OCI-LY3 (cell line): ENCODE measurements at regions not wholly inside any gene's neighbourhood (a gene's known extent, or its start where the extent isn't known, plus 50 kb on each side); places are given as distances from the start of the nearest gene placed in this dataset.

Experiments used
- CTCF ChIP-seq: fragments of 200-600, 300-600 bp; sonication (generic); IDR thresholded peaks from 2 replicates; pipeline ENCODE4 v1.5.1; 2014; ENCODE audit warnings: antibody characterized with exemption, low read length, low read depth
- EZH2phosphoT487 ChIP-seq: fragments of 200-600 bp; shearing (Covaris generic); IDR thresholded peaks from 2 replicates; pipeline ENCODE4 v1.6.1; 2018; ENCODE audit warnings: antibody characterized with exemption, mixed run types, low read depth

DNA sequence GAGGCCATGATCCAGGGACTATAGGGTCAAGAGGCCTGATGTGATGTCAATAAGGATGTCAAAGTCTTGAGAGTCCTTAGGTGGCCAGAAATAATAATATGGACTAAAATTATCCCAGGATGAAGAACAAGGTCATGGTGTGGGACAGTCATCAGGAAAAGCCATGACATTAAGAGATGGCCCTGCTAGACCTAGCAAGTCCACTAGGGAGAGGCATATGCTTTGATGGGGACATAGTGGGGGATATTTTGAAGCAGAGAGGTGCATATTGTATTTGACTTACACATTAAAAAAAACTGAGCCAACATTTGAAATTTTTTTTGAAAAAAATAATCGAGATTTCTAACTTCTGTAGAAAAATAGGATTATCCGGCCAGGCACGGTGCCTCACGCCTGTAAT is 53.3 kb upstream of the CXCR4 start:
- TF ChIP-seq CTCF (peak; percentile 40), EZH2phosphoT487 (no peak)
